ENCODE measurements at regions not wholly inside any gene's neighbourhood (a gene's known extent, or its start where the extent isn't known, plus 50 kb on each side); places are given as distances from the start of the nearest gene placed in this dataset.

- no peak for TF ChIP-seq CTCF (IDR thresholded peaks at IDR 0.05)
- TF ChIP-seq POLR2A (IDR thresholded peaks at IDR 0.05), result no peak
Measured at GRCh38 chr7:145123502-145123901, 287.6 kb upstream of the TPK1 start.
